Retina (tissue), 1 donor: ENCODE measurements at regions not wholly inside any gene's neighbourhood (a gene's known extent, or its start where the extent isn't known, plus 50 kb on each side); places are given as distances from the start of the nearest gene placed in this dataset.

Experiments used
- DNase-seq: peaks from one replicate; pipeline ENCODE4 v3.0.0-alpha.2; 2016

DNA sequence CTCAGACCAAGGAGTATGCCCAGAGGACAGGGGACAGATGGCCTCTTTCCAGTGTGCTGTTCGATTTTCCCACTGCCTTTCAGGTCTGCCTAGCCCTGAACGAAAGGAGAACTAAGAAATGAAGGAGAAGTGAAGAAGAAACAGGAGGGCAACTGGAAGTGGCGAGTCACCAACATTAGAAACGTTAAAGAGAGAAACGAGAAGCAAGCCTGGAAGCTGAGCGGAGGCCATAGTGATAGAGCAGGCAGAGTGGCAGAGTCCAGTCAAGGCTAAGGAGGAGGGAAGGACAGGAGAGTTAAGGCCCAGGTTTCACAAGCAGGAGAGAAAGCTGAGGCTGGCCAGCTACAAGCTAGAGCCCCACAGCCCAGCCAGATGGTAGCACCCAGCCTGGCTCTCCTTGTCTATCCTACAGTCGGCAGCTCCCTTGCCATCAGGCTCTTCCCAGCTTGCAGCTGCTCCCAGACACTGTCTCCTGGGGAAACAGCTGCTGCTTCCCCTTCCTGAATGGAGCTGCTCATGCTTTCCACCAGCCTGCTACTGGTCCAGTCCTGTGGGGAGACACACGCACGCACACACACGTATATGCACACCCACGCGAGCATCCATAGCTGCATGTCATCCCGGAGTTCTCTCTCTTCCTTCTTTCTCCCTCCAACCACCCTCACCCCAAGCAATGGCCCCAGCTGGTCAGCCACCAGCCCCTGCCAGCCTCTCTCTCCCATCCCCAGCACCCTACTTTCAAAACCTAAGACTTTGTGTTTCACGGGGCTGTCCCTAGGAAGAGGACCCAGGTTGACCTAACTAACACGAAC, 139.7 kb upstream of the CCND2 start:
- peak; percentile 63 for DNase-seq

DNA sequence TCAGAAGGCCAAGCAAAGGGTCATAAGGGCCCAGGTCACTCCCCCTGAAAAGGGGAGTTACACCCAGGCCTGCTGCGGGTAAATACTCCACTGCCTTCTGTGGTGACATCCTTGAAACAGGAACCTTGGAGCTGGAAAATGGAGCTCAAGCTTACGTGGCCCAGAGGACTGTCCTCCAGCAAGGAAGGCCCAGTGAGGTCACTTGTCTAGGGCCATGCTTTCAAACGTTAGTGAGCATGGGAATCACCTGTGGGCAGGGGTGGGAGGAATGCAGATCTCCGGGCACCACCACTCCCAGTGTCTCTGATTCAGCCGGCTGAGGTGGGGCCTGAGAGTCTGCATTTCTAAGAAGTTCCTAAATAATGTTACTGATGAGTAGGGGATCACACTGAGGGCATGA, 140.5 kb upstream of the CCND2 start:
- DNase-seq: no peak

DNA sequence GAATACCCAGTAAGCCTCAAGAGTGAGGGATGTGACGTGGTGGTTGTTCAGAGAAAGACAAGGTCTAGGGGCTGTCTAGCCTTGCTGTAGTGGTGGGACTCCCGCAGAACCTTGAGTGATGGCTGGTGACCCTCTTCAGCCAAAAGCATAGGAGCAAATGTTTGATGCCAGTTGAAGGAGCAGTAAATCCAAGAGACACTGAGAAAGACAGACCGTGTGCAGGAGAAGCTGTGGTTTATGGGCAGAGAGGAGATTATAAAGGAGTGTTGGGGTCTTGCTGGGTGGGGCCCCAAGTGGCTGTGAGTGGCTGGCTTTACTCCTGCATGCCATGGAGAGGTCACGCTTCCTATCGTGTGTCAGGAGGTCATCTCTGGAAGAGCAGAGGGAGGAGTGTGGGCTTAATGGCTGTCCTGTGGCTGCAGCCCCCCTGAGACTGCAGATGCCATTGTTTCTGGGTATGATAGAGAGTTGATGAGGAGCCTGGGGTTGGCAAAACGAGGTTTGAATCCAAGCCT, 152.0 kb upstream of the CCND2 start:
- no peak for DNase-seq

DNA sequence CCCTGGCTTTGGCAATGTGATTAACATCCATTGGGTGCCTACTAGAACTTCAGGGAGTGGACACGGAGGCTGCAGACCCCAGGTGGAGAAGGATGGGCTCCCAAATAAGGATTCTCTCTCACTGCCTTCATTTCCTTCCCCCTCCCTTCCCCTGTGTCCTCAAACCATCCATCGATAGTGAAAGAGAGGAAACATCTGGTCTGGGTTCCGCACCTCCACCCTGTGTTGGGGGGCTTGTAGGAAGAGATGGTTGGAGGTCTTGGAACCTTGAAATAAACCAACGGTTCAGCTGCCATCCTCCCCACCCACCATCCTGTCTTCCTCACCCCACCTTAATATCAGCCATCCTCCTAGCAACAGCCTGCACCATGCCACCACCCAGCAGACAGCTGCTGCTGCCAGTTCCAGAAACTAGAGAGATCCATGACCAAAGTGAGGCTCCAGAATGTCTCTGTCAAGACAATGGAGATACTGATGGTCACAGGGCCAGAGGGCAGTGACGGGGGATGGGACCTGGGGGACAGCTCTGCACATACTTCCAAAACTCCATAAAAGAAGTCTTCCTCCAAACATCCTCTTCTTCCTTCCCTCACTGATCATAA, 153.1 kb upstream of the CCND2 start:
- DNase-seq: no peak

DNA sequence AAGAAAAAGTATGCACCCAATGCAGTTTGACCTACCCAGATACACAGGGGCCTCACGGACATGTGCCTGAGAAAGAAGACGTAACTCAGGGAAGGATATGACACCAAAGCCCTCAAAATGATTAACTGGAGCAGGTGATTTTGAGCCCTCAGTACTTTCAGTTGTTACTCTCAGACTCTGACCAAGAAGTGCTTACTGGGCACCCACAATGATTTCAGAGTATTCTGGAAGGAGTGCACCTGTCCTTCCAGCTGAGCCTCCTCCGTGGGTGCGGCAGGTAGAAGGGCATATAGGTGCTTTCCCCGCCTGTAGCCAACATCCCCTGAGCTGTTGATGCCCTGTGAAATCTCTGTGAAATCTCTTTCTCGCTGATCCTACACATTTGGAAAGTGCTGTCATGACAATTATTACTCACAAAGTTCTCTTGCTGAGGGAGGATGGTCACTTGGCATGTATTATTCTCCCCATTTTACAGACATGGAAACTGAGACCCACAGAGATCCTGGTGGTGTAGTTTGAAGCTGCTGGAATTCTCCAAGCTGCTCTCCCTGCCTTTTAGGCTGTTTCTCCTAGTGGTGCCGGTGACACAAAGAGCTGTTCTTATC, 154.3 kb upstream of the CCND2 start:
- DNase-seq: no peak

DNA sequence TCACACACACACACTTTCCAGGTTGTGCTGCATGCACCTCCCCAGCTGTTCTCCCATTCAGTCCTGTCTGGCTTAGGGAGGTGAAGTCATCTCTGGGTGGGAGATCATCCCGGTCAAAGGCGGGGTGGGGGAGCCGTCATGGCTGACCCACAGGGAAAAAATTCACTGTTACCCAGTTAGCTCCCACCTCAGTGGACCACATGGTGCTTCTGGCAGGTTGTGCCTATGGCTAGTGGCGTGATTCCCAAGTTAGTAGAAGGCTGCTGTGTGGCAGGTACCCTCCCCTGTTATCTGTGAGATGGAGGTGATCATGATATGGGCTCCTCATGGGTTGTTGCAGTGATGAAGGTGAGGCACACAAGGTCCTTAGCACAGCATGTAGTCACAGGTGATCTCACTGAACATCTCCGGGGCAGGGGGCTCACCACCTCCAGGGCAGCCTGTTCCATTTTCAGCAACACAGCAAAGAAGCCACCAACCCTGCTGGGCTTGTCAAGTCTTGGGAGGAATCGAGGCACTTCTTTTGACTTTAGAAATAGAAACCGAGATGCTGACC, 154.9 kb upstream of the CCND2 start:
- DNase-seq: no peak

DNA sequence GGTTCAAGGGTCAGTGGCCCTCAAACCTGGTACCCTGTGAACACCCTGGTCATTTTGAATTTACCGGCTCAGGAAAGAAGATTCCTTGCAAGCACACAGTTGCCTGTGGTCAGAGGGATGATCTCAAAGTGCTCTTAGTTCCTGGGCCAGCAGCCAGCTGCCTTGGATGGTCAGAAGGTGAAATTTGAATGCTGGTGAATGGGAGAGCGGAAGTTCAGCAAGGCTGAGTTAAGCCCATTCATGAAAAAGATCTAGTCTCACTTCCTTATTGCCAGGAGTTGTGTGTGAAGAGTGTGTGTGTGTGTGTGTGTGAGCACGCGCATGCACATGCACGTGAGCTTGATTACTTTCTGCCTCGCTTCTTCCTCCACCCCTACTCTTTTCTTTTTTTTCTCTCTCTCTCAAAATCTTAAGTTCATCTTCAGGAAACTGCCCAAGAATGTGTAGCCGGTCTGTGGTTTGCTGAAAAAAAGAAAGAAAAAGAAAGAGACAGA, 155.5 kb upstream of the CCND2 start:
- no peak for DNase-seq

DNA sequence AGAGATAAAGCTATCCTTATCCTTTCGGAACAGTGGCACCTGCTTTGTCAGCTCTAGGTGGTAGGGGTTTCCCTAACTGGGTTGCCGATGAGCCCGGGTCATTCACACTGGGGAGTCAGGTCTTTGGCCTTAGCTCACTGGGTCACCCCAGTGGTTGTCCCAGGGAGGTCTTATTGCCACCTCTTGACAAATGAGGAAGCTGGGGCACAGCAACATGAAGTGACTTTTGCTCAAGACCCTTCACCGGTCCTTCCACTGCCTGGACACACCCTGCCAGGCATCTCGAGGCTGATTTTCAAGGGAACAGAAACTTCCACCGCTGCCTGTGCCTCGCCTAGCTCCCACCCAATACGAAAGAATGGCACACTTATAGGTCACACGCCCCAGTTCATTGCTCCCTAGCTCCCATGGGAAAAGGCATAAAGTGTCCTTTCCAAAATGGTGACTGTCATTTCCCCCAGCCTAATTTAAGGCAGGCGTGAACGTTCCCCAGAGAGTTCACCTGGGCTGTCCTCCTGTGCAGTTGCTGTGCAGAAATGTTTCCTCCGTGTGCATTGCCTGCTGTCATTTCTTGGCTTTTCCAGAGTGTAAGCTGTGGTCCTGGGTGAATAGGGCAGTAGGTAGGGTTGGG, 156.1 kb upstream of the CCND2 start:
- no peak for DNase-seq

DNA sequence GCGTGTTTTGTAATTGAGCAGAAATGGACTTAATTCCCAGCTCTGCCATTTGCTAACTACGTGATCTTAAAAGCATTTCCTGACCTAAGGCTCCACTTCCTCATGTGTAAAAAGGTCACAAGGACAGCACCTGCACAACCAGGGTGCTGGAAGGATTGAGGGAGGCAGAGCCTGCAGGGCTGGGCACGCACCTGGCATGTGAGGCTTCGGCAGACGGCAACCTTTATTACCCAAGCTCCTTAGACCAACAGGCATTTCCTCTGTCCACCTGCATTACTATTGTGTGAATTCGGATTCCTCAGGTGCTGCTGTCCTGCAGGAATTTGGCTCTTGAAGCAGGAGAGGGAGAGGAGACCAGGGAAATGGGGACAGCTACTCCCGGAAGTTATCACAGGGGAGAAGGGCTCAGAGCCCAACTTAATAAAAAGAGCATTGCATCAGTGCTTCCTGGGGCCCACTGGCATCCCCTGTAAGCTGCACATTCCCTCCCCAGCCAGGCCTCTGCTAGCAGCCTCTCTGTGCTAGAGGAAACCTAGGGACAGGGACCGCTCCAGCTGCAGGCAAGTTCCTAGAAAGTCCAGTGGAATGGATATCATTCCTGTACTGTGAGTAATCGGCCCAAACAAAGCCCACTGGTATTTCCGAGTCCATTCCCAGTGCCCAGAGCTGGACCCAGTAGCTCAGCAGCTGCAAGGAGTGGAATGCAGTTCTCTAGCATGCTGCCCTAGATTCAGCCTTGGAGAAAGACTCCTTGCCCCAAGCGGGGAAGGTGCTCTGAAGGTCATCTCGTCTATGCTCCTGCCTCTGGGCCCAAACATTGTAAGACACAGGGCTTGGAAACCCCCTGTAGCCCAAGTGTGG, 157.1 kb upstream of the CCND2 start:
- DNase-seq: no peak

DNA sequence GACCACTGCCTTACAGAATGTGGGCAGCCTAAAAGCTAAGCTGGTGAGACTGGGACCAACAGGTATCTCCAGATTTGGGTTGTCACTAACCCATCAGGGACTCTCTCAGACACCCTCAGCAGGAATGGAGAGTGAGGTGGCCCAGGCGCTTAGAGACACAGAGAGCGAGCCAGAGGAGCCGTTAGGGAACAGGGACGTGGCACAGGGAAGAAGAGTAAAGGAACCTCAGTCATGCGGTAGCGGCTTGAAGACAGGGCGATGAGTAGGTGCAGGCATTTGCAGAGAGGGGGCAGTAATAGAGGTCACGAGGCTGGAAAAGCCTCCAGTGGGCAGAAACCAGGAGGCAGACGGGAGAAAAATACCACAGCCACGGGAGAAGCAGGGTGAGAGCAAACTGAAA, 158.0 kb upstream of the CCND2 start:
- DNase-seq: no peak

DNA sequence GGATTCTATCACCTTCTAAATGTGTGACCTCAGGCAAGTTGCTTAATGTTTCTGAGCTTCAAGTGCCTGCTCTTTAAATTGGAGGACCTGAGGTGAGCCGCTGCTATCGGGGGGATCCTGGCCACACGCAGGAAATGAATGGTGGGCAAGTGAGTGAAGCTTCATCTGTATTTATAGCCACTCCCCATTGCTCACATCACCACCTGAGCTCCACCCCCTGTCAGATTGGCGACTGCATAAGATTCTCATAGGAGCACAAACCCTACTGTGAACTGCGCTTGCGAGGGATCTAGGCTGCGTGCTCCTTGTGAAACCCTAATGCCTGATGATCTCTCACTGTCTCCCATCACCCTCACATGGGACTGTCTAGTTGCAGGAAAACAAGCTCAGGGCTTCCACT, 158.6 kb upstream of the CCND2 start:
- no peak for DNase-seq

DNA sequence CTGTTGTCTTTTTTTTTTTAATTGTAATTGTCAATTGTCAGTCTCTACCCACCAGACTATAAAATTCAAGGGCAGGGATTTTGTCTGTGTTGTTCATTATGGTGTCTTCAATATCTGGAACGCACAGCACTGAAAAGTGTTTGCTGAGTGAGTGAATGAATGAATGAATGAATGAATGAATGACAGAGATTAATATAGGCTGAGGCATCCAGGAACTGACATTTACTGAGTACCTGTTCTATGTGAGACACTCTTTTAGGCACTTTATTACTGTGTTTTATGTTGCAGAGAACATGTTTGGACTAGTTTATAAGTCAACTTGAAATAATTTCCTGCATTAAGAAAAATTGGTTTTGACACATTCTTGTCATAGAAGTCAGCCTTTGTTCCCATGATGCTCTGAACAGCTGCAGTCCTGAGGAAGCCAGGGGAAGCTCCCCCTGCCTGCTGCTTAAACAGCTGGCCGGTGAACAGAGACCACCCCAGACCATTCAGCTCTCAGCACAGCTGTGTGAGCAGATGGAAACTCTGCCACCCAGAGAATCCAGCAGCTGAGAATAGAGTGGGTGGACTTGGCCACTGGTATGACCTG, 160.7 kb upstream of the CCND2 start:
- DNase-seq: no peak

DNA sequence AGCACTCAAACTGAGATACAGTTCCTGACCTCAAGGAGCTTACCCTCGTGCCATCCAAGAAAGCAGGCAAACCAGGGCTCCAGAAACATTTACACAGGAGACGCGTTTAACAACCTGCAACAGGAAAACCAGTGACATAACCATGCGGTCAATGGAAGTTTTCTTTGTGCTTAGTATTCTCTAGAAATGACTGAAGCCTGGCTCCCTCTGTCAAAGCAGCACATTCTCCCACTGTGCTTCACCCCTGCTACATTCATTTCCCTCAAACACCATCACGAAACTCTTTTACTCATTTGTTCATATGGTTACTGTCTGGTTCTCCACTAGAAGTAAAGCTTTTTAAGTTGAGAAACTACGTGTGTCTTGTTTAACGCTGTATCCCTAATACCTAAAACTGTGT, 161.3 kb upstream of the CCND2 start:
- DNase-seq: no peak

DNA sequence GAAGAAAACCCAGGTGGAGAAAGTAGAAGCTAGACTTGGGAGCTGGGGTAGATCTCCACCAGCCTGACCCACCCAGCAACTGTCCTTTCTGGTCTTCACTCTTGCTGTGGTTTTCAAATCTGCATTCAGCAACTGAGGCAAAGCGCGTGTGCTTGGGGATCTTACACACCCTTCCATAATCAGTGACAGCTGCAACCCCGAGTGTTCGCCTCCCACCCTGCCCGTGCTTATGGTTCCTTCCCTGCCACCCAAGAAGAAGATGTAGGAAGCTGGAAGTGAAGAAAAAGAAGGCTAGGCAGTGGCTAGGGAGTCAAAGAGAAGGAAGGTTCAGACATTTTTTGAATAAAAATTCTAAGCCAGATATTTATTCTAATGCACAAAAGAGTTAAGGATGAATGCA, 162.6 kb upstream of the CCND2 start:
- DNase-seq: no peak

DNA sequence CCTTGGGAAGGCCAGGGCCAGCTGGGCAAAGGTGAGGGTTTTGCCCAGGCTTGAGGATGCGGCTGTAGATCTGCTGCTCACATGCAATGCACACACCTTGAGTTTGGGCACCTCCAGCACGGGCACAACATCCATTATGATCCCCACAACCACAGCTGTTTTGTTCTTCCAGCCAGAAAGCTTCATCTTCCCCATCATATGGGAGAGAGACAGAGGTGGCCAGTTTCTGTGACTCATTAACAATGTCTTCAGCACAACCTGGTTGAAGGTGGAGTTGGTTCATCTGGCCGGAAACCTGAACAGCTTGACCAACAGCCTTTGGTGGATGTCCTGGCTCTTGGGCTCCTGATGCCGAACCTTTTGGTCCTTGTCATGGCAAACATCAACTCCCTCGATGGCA, 163.7 kb upstream of the CCND2 start:
- DNase-seq: no peak

DNA sequence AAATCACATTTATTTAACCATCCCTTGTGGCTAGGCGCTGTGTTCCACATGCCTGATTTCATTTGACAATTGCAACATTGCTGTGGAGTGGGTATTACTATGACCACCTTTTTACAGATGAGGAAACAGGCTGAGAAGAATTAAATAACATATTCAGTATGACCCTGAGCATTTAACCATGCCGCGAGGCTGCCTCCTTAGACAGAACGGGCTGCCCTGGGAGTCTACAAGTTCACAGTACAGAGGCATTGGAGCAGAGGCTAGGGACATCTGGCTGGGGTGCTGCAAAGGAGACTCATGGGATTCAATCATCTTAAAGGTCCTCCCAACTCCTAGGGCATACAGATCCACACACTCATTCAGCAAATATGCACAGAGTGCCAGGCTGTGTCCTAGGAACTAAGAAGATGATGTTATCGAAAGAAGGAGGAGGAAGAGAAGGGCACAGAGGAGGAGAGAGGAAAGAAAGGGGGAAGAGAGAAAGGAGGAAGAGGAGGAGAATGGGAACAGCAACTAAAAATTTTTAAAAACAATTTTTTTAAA, 164.7 kb upstream of the CCND2 start:
- no peak for DNase-seq

DNA sequence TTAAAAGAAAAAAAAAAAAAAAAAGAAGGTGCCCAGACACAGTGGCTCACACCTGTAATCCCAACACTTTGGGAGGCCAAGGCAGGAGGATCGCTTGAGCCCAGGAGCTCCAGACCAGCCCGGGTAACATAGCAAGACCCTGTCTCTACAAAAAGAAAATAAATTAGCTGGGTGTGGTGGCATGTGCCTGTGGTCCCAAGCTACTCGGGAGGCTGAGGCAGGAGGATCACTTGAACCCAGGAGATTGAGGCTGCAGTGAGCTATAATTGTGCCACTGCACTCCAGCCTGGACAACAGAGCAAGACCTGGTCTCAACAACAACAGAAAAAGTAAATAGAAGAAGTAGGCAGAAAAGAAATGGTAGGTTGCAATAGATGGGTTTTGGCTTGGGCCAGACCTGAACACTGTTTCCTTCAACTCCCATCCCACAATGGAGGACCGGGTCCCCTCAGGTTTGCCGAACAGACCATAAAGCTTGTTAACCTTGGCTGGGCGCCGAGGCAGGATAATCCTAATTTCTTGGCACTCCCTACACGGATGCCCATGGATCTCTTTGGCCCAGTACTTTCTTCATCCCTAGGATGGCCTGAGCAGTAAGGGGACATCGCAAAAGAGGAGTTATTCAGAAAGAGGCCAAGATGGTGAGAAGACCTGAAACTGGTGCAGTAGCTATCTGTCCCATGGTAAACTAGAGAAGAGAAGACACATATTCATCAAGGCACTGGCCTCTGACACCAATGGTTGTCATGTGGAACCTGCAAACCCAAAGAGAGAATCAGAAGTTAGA, 165.5 kb upstream of the CCND2 start:
- no peak for DNase-seq

DNA sequence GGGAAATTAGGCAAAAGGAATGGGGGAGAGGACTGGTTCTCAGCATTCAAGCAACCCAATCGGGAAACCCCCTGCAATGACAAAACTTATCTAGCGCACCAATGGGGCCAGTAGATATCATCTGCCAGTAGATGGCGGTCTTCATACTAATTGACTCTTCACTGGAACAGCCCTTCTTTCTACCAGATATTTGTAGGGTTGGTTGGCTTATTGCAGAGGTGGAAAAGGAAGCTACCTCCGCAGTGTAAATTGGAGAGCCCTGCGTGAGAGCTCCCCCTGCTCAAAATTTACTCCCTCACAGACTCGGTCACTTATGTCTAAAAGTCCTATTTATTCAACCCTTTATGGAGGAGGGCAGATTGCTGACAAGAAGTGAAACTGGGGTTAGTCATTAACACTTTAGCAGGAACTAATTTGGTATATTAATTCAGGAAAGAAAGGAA, 166.1 kb upstream of the CCND2 start:
- DNase-seq: no peak

DNA sequence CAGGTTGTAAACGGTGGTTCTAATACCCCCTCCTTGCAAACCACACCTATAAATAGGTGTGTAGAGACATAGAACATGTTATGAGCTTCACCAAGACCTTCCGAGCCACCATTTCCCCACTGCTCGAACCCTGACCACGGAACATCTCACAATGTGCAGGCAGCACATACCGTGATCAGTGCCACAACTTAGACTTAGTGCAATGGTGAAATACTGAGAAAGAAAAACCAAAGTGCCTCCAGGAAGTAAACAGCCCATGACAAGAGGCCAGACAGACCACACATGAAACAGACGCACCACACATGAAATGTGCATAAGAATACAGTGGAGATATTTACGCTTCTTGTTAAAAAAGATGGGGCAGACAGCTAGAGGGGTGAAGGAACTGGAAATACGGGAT, 166.9 kb upstream of the CCND2 start:
- DNase-seq: no peak

DNA sequence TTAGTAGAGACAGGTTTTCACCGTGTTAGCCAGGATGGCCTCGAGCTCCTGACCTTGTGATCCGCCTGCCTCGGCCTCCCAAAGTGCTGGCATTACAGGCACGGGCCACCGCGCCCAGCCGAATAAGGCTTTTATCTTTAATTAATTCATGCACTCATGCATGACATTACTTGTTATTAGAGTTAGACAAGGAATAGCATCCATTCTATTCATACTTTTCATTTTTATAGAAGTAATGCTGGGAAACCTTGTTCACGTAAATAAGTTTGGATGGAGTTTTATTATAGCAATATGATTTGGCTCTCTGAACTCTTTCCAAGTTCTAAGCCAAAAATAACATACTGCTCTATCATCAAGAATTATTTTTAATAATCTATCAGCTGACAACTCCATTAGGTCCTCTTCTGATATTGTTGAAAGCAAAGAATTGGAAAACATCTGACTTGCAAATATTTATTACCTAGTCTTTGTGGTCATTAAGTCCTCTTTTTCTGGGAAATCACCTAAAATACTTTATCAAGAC, 168.8 kb upstream of the CCND2 start:
- no peak for DNase-seq
